ENCODE measurements at regions not wholly inside any gene's neighbourhood (a gene's known extent, or its start where the extent isn't known, plus 50 kb on each side); places are given as distances from the start of the nearest gene placed in this dataset.

DNA sequence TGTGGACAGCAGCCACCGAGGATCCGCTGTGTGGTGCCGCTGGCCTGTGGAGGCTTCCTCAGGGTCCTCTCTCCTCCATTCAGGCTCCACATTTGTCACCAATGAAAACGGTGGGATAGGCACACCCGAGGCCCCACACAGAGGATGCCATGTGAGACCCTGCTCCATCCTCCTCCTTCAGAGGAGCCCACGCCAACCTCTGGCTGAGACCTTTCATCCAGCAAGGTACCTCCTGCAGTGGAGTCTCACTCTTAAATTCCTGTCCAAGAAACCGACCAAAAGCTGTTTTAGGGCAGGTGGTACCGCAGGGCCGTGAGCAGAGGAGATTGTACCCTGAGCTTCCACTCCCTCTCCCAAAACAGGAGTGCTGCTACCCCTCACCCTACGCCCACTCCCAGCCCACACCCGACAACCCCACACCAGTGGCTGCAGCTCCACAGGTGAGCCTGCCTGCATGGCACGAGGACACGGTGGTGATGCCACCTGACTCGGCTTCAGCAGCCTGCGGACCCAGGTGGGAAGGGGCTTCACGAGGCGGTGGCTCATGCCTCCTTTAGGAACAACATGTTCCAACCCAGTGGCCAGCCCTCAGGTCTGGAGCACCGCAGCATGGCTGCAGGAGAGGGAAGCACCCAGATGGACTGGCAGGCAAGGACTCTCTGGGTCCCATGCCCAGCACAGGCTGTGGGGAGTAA lies 237.6 kb upstream of the AFDN start:
- TF ChIP-seq, protein P1, sequence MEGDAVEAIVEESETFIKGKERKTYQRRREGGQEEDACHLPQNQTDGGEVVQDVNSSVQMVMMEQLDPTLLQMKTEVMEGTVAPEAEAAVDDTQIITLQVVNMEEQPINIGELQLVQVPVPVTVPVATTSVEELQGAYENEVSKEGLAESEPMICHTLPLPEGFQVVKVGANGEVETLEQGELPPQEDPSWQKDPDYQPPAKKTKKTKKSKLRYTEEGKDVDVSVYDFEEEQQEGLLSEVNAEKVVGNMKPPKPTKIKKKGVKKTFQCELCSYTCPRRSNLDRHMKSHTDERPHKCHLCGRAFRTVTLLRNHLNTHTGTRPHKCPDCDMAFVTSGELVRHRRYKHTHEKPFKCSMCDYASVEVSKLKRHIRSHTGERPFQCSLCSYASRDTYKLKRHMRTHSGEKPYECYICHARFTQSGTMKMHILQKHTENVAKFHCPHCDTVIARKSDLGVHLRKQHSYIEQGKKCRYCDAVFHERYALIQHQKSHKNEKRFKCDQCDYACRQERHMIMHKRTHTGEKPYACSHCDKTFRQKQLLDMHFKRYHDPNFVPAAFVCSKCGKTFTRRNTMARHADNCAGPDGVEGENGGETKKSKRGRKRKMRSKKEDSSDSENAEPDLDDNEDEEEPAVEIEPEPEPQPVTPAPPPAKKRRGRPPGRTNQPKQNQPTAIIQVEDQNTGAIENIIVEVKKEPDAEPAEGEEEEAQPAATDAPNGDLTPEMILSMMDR (IDR thresholded peaks at IDR 0.05; ENCODE audit: insufficient read depth, low read length, severe bottlenecking): no peak
- H3K36me3 ChIP-seq (ENCODE audit: control insufficient read depth, insufficient read depth, low read length): no peaks in the 10 kb centered on the region
- no peak for DNase-seq (ENCODE audit: low read depth)
- no peaks in the 10 kb centered on the region for H3K27me3 ChIP-seq (ENCODE audit: control insufficient read depth, insufficient read depth, low read length)
- no peak overlapping the region for H3K4me3 ChIP-seq (ENCODE audit: low read depth, low read length)
- no peak for FAIRE-seq

DNA sequence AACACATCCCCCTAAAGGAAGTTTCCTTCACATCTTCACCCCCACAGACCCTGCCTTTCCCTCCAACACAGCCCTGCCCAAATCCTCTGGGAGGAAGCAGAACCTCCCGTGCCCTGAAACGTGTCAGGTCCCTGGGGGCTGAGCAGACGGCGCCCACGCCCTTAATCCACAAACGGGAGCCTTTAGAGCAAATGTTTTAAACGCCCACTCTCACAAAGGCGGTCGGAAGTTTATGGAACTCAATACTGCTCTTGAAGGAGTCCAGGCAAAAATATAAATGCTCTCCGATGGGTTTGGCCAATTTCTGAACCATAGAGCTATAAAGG lies 237.1 kb upstream of the AFDN start:
- H3K4me3 ChIP-seq (ENCODE audit: low read depth, low read length): no peak overlapping the region
- TF ChIP-seq, protein P1 (IDR thresholded peaks at IDR 0.05; ENCODE audit: insufficient read depth, low read length, severe bottlenecking): no peak
- no peaks in the 10 kb centered on the region for H3K36me3 ChIP-seq (ENCODE audit: control insufficient read depth, insufficient read depth, low read length)
- no peak for FAIRE-seq
- no peaks in the 10 kb centered on the region for H3K27me3 ChIP-seq (ENCODE audit: control insufficient read depth, insufficient read depth, low read length)
- no peak for DNase-seq (ENCODE audit: low read depth)

DNA sequence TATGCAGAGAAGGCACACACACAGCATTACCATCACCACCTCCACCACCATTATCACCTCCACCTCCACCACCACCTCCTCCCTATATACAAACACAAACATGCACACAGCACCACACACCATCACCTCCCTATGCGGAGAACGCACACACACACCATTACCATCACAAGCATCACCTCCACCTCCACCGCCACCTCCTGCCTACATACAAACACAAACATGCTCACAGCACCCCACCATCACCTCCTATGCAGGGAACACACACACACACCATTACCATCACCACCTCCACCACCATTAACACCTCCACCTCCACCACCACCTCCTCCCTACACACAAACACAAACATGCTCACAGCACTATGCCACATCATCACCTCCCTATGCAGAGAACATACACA lies 236.5 kb upstream of the AFDN start:
- no peaks in the 10 kb centered on the region for H3K36me3 ChIP-seq (ENCODE audit: control insufficient read depth, insufficient read depth, low read length)
- H3K27me3 ChIP-seq (ENCODE audit: control insufficient read depth, insufficient read depth, low read length): no peaks in the 10 kb centered on the region
- DNase-seq (ENCODE audit: low read depth) (no peak), FAIRE-seq (no peak)
- no peak overlapping the region for H3K4me3 ChIP-seq (ENCODE audit: low read depth, low read length)
- TF ChIP-seq, protein P1 (IDR thresholded peaks at IDR 0.05; ENCODE audit: insufficient read depth, low read length, severe bottlenecking): no peak

All from bronchial epithelial cell (primary cell).